ENCODE measurements at regions not wholly inside any gene's neighbourhood (a gene's known extent, or its start where the extent isn't known, plus 50 kb on each side); places are given as distances from the start of the nearest gene placed in this dataset.

- TF ChIP-seq EZH2 (IDR thresholded peaks at IDR 0.05; ENCODE audit: insufficient read depth, poor library complexity, severe bottlenecking): no peak
- TF ChIP-seq EZH2phosphoT487 (IDR thresholded peaks at IDR 0.05; ENCODE audit: insufficient read depth, low read depth): no peak
Observed at GRCh38 chr18:68604256-68604655, 110.7 kb downstream of the TMX3 start.

Data from GM23248 (cell line).